B cell (primary cell): ENCODE measurements at regions not wholly inside any gene's neighbourhood (a gene's known extent, or its start where the extent isn't known, plus 50 kb on each side); places are given as distances from the start of the nearest gene placed in this dataset.

Source experiments
- EZH2 ChIP-seq: IDR thresholded peaks from 2 replicates; pipeline ENCODE4 v1.6.1; 2012; ENCODE audit warnings: borderline replicate concordance, low read depth, mild to moderate bottlenecking, moderate library complexity, low read length; ENCODE audit not compliant: insufficient read depth, poor library complexity, severe bottlenecking
- TF ChIP-seq, protein P1 (sequence below): fragments of 200-600 bp; IDR thresholded peaks from one replicate; pipeline ENCODE4 v1.8.0; 2022; ENCODE audit warnings: antibody characterized with exemption, mild to moderate bottlenecking

DNA sequence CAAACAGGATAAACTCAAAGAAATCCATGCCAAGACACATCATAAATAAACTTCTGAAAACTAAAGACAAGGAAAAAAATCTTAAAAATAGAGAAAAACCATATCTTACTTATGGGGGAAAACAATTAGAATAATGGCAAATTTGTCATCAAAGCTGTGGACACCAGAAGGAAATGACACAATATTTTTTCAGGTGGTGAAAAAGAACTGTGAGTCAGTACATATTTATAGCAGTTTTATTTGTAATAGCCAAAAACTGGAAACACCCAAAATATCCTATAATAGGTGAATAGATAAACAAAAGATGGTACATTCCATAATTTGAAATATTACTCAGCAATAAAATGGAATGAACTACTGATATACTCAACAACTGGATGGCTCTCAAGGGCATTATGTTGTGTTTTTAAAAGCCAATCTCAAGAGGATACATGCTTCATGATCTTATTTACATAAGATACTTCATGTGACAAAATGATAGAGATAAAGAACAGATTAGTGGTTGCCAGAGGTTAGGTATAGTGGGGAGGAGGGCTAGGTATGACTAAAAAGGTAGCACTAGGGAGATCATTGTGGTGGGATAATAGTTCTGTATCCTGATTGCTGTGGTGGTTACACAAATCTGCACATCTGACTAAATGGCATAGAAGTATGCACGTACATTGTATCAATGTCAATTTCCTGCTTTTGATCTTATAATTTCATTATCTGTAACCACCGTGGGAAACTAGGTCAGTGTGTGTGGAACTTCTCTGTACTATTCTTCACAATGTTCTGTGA lies 191.9 kb downstream of the PPP1R2C start:
- TF ChIP-seq, protein P1, sequence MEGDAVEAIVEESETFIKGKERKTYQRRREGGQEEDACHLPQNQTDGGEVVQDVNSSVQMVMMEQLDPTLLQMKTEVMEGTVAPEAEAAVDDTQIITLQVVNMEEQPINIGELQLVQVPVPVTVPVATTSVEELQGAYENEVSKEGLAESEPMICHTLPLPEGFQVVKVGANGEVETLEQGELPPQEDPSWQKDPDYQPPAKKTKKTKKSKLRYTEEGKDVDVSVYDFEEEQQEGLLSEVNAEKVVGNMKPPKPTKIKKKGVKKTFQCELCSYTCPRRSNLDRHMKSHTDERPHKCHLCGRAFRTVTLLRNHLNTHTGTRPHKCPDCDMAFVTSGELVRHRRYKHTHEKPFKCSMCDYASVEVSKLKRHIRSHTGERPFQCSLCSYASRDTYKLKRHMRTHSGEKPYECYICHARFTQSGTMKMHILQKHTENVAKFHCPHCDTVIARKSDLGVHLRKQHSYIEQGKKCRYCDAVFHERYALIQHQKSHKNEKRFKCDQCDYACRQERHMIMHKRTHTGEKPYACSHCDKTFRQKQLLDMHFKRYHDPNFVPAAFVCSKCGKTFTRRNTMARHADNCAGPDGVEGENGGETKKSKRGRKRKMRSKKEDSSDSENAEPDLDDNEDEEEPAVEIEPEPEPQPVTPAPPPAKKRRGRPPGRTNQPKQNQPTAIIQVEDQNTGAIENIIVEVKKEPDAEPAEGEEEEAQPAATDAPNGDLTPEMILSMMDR = no peak
- no peak for TF ChIP-seq EZH2
